H1 (cell line): ENCODE measurements at regions not wholly inside any gene's neighbourhood (a gene's known extent, or its start where the extent isn't known, plus 50 kb on each side); places are given as distances from the start of the nearest gene placed in this dataset.

Experiments
- CTCF ChIA-PET: fragments of 300-600 bp; sonication (Branson Sonifier 250); formaldehyde crosslinking; loops from one replicate; lab custom pipeline; 2021; ENCODE audit not compliant: partially characterized antibody; lab: Charles Lee
- POLR2A ChIA-PET: fragments of 300-600 bp; sonication (Branson Sonifier 250); formaldehyde crosslinking; loops from one replicate; lab custom pipeline; 2021; ENCODE audit warnings: inconsistent platforms; ENCODE audit not compliant: partially characterized antibody; lab: Charles Lee
- DNase-seq, 2 experiments: peaks; one replicate each; pipeline versions ENCODE4 v3.0.0 to v3.0.0-alpha.2; 2010 to 2022; ENCODE audit warnings: low spot score in 2 of 2, low read depth in 1 of 2, mixed read lengths in 1 of 2
- FAIRE-seq: peaks from 2 replicates; lab custom pipeline; 2011; peaks lifted over from hg19 to GRCh38; lab: Jason Lieb, UNC
- H2AFZ ChIP-seq: 2 replicates; pipeline ENCODE4 v1.8.1; 2012; ENCODE audit warnings: low read length, inconsistent platforms
- H2AK5ac ChIP-seq: 2 replicates; pipeline ENCODE4 v1.6.1; 2013; ENCODE audit warnings: low read depth, low read length
- H2BK120ac ChIP-seq: replicated peaks from 2 replicates; pipeline ENCODE3; 2013; ENCODE audit warnings: low read depth, low read length, inconsistent platforms
- H2BK12ac ChIP-seq: 2 replicates; pipeline ENCODE4 v1.6.1; 2013; ENCODE audit warnings: low read depth, low read length
- H2BK15ac ChIP-seq: 2 replicates; pipeline ENCODE4 v1.6.1; 2013; ENCODE audit warnings: low read length
- H2BK20ac ChIP-seq: 2 replicates; pipeline ENCODE4 v1.6.1; 2013; ENCODE audit warnings: low read length
- H2BK5ac ChIP-seq: 2 replicates; pipeline ENCODE4 v1.6.1; 2013; ENCODE audit warnings: low read depth, low read length
- H3K14ac ChIP-seq: 2 replicates; pipeline ENCODE4 v1.6.1; 2013; ENCODE audit warnings: inconsistent platforms; ENCODE audit not compliant: insufficient read length
- H3K18ac ChIP-seq: 2 replicates; pipeline ENCODE4 v1.6.1; 2013; ENCODE audit warnings: low read length; ENCODE audit errors: extremely low read depth
- H3K23ac ChIP-seq: 2 replicates; pipeline ENCODE4 v1.6.1; 2013; ENCODE audit warnings: inconsistent platforms; ENCODE audit not compliant: insufficient read length
- H3K23me2 ChIP-seq: 2 replicates; pipeline ENCODE4 v1.6.1; 2013; ENCODE audit warnings: low read depth, low read length
- H3K27ac ChIP-seq: 2 replicates; pipeline ENCODE4 v1.6.1; 2011; ENCODE audit warnings: low read depth, low read length, inconsistent platforms
- H3K27me3 ChIP-seq, 4 experiments: replicated peaks in 1 of 4; 1 replicate in 1 of 4; 2 replicates in 3 of 4; pipeline versions ENCODE4 v1.6.1 to v1.8.1; 2011 to 2013; ENCODE audit warnings: low read length in 3 of 4, mild to moderate bottlenecking in 3 of 4, inconsistent platforms in 2 of 4, mixed read lengths in 2 of 4, moderate library complexity in 1 of 4; ENCODE audit not compliant: control insufficient read depth in 3 of 4, insufficient read depth in 3 of 4; ENCODE audit errors: extremely low read depth in 1 of 4
- H3K36me3 ChIP-seq, 4 experiments: 2 replicates each; pipeline versions ENCODE4 v1.6.1 to v1.8.1; 2011 to 2013; ENCODE audit warnings: mild to moderate bottlenecking in 4 of 4, low read length in 3 of 4, moderate library complexity in 2 of 4, control low read depth in 1 of 4, inconsistent platforms in 1 of 4; ENCODE audit not compliant: insufficient read depth in 4 of 4, control insufficient read depth in 2 of 4
- H3K4ac ChIP-seq: replicated peaks from 2 replicates; pipeline ENCODE3; 2013; ENCODE audit warnings: low read length, low read depth, mixed read lengths, inconsistent platforms; ENCODE audit not compliant: insufficient read length
- H3K4me1 ChIP-seq, 4 experiments: replicated peaks in 1 of 4; 1 replicate in 1 of 4; 2 replicates in 3 of 4; pipeline versions ENCODE4 v1.6.1 to v1.8.1; 2011 to 2013; ENCODE audit warnings: low read length in 3 of 4, inconsistent platforms in 2 of 4, mixed read lengths in 1 of 4; ENCODE audit not compliant: insufficient read depth in 4 of 4, control insufficient read depth in 3 of 4
- H3K4me2 ChIP-seq, 2 experiments: 2 replicates each; pipeline versions ENCODE4 v1.6.1 to v1.8.1; 2011 to 2013; ENCODE audit warnings: low read depth in 2 of 2, low read length in 2 of 2, control low read depth in 1 of 2, inconsistent platforms in 1 of 2, mild to moderate bottlenecking in 1 of 2; ENCODE audit not compliant: insufficient read depth in 1 of 2
- H3K4me3 ChIP-seq, 4 experiments: fragments of 200-600, 300-600 bp in 1 of 4; sonication (generic), shearing (Covaris generic), sonication (Bioruptor Twin) in 1 of 4; 2 replicates each; pipeline versions ENCODE4 v1.5.1 to v1.8.1; 2011 to 2016; ENCODE audit warnings: low read length in 4 of 4, low read depth in 3 of 4, control low read depth in 2 of 4, inconsistent platforms in 2 of 4, mild to moderate bottlenecking in 2 of 4, mixed read lengths in 1 of 4, moderate library complexity in 1 of 4; ENCODE audit not compliant: insufficient read depth in 2 of 4; ENCODE audit errors: extremely low read depth in 1 of 4
- H3K56ac ChIP-seq: replicated peaks from 2 replicates; pipeline ENCODE3; 2013; ENCODE audit warnings: low read depth, mild to moderate bottlenecking, mixed read lengths, low read length, inconsistent platforms; ENCODE audit not compliant: insufficient read length
- H3K79me1 ChIP-seq: 2 replicates; pipeline ENCODE4 v1.6.1; 2013; ENCODE audit warnings: low read depth, low read length, control low read depth
- H3K79me2 ChIP-seq, 2 experiments: 2 replicates each; pipeline versions ENCODE4 v1.6.1 to v1.8.1; 2012 to 2013; ENCODE audit warnings: low read length in 2 of 2, mild to moderate bottlenecking in 2 of 2, inconsistent platforms in 1 of 2; ENCODE audit not compliant: insufficient read depth in 2 of 2, control insufficient read depth in 1 of 2
- H3K9ac ChIP-seq, 4 experiments: replicated peaks in 1 of 4; 1 replicate in 1 of 4; 2 replicates in 3 of 4; pipeline versions ENCODE4 v1.6.1 to v1.8.1; 2011 to 2013; ENCODE audit warnings: low read depth in 3 of 4, low read length in 3 of 4, control low read depth in 2 of 4, mild to moderate bottlenecking in 2 of 4, moderate library complexity in 2 of 4, inconsistent platforms in 1 of 4; ENCODE audit errors: extremely low read depth in 1 of 4
- H3K9me3 ChIP-seq, 2 experiments: 2 replicates each; pipeline versions ENCODE4 v1.6.1 to v1.8.1; 2012 to 2013; ENCODE audit warnings: mild to moderate bottlenecking in 2 of 2, moderate library complexity in 2 of 2, control low read depth in 1 of 2, inconsistent platforms in 1 of 2, low read depth in 1 of 2, low read length in 1 of 2, mixed read lengths in 1 of 2; ENCODE audit not compliant: insufficient read depth in 2 of 2
- H4K20me1 ChIP-seq, 2 experiments: replicated peaks in 1 of 2; 2 replicates each; pipeline versions ENCODE3 to v1.8.1; 2011 to 2013; ENCODE audit warnings: inconsistent platforms in 2 of 2, low read length in 2 of 2, mild to moderate bottlenecking in 1 of 2; ENCODE audit not compliant: insufficient read depth in 2 of 2, control insufficient read depth in 1 of 2
- H4K5ac ChIP-seq: 2 replicates; pipeline ENCODE4 v1.6.1; 2013; ENCODE audit warnings: low read length, low read depth, mixed read lengths, inconsistent platforms; ENCODE audit not compliant: insufficient read length
- H4K8ac ChIP-seq: 2 replicates; pipeline ENCODE4 v1.8.0; 2013; ENCODE audit warnings: mild to moderate bottlenecking, moderate library complexity, low read length, inconsistent platforms; ENCODE audit not compliant: insufficient read depth; ENCODE audit errors: extremely low read depth
- H4K91ac ChIP-seq: replicated peaks from 2 replicates; pipeline ENCODE3; 2013; ENCODE audit warnings: low read length, mixed read lengths, inconsistent platforms; ENCODE audit not compliant: insufficient read length
- CBX8 ChIP-seq: fragments of 300-800, 300-1000 bp; sonication (generic); IDR thresholded peaks from 2 replicates; pipeline ENCODE4 v1.7.1; 2016; ENCODE audit warnings: low read depth, low read length, borderline replicate concordance
- EGR1 ChIP-seq: IDR thresholded peaks from 2 replicates; pipeline ENCODE4 v1.6.1; 2011; ENCODE audit warnings: low read depth, low read length, borderline replicate concordance
- EZH2 ChIP-seq: fragments of 200-600 bp; sonication (generic); IDR thresholded peaks from 2 replicates; pipeline ENCODE4 v1.7.1; 2012; ENCODE audit warnings: low read depth, mild to moderate bottlenecking, moderate library complexity, low read length, inconsistent platforms; ENCODE audit not compliant: severe bottlenecking
- GTF2F1 ChIP-seq: IDR thresholded peaks from 2 replicates; pipeline ENCODE4 v1.6.1; 2012; ENCODE audit warnings: low read depth, low read length, improper control_type of control experiment, borderline replicate concordance
- JUND ChIP-seq: IDR thresholded peaks from 2 replicates; pipeline ENCODE4 v1.6.1; 2011; ENCODE audit warnings: mild to moderate bottlenecking, improper control_type of control experiment, low read length
- PHF8 ChIP-seq: fragments of 200-600 bp; sonication (generic); conservative IDR thresholded peaks from 2 replicates; pipeline ENCODE4 v1.7.1; 2012; ENCODE audit warnings: low read depth, mild to moderate bottlenecking, inconsistent platforms, low read length, moderate library complexity
- POLR2A ChIP-seq, 2 experiments: IDR thresholded peaks; 1 replicate in 1 of 2; 2 replicates in 1 of 2; pipeline ENCODE4 v1.6.1; 2011; ENCODE audit warnings: low read depth in 2 of 2, low read length in 2 of 2, mild to moderate bottlenecking in 2 of 2; ENCODE audit errors: control extremely low read depth in 1 of 2
- POU5F1 ChIP-seq: IDR thresholded peaks from 2 replicates; pipeline ENCODE4 v1.6.1; 2011; ENCODE audit warnings: low read depth, mild to moderate bottlenecking, low read length, moderate library complexity
- RBBP5 ChIP-seq: IDR thresholded peaks from 2 replicates; pipeline ENCODE4 v1.7.1; 2012; ENCODE audit warnings: low read depth, mild to moderate bottlenecking, inconsistent platforms, low read length, moderate library complexity, borderline replicate concordance
- RNF2 ChIP-seq: fragments of 200-900, 300-1000 bp; sonication (generic); IDR thresholded peaks from 2 replicates; pipeline ENCODE4 v1.7.1; 2016; ENCODE audit warnings: borderline replicate concordance, low read depth, mild to moderate bottlenecking, antibody characterized with exemption, low read length; ENCODE audit not compliant: poor library complexity, severe bottlenecking; ENCODE audit errors: missing control alignments
- SAP30 ChIP-seq: fragments of 300-600 bp; sonication (generic); IDR thresholded peaks from 2 replicates; pipeline ENCODE4 v1.7.1; 2012; ENCODE audit warnings: low read length, moderate library complexity, mild to moderate bottlenecking, inconsistent platforms; ENCODE audit not compliant: insufficient read depth, insufficient replicate concordance
- TEAD4 ChIP-seq: IDR thresholded peaks from 2 replicates; pipeline ENCODE4 v1.6.1; 2012; ENCODE audit warnings: low read depth, low read length, inconsistent platforms, mixed read lengths
- WGBS, 2 experiments: shearing (Covaris generic) in 1 of 2; methylation state at CpG; one replicate each; pipeline versions ENCODE4 v1.1.6 to v1.1.7; 2013 to 2015; ENCODE audit warnings: low lambda C conversion rate in 2 of 2, mixed read lengths in 2 of 2, inconsistent platforms in 1 of 2, low coverage in 1 of 2, missing lambda C conversion rate in 1 of 2; ENCODE audit not compliant: insufficient replicate concordance in 2 of 2, insufficient coverage in 1 of 2, insufficient read length in 1 of 2; ENCODE audit errors: extremely low coverage in 1 of 2, missing lambda C conversion rate in 1 of 2; 5-methylcytosine and 5-hydroxymethylcytosine counted together
- TF ChIP-seq, protein P1 (sequence below): IDR thresholded peaks from 2 replicates; pipeline ENCODE4 v1.6.1; 2012; ENCODE audit warnings: inconsistent platforms
- TF ChIP-seq, protein P2 (sequence below): IDR thresholded peaks from 2 replicates; pipeline ENCODE4 v1.6.1; 2012; ENCODE audit warnings: inconsistent platforms

DNA sequence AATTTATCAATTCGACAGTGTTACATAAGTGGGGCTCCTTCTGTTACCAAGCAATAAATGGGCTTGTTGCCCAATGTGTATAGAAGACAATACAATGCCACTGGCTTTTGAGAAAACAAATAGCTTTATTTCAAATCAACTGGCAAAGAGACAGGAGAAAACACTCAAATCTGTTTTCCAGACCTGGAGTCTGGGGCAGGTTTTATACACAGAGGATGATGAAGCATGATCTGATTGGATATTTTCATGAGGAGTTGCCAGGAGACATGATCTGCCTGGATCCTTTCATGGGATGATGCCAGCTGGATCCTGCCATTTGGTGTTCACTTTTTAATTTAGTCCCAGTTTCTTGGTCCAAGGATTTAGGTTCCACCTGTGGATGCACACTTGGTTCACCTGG, 287.9 kb downstream of the CXXC4 start:
- no peak overlapping the region for H3K18ac ChIP-seq
- no peaks in the 10 kb centered on the region for H3K36me3 ChIP-seq
- H2BK5ac ChIP-seq = no peak overlapping the region
- no peaks in the 10 kb centered on the region for H3K79me2 ChIP-seq
- CTCF ChIA-PET = no interaction called here
- H2AK5ac ChIP-seq = no peak overlapping the region
- no peak overlapping the region for H3K56ac ChIP-seq
- H3K79me1 ChIP-seq = no peaks in the 10 kb centered on the region
- no peak for FAIRE-seq
- H4K20me1 ChIP-seq = no peaks in the 10 kb centered on the region
- H2BK20ac ChIP-seq = no peak overlapping the region
- no peak for DNase-seq
- no peaks in the 10 kb centered on the region for H3K4me1 ChIP-seq
- H3K4me2 ChIP-seq = no peak overlapping the region
- no peak overlapping the region for H4K8ac ChIP-seq
- H2BK120ac ChIP-seq = no peak overlapping the region
- H3K9me3 ChIP-seq = no peaks in the 10 kb centered on the region
- no peak overlapping the region for H3K27ac ChIP-seq
- H2AFZ ChIP-seq = no peak overlapping the region
- POLR2A ChIA-PET = no interaction called here
- no peak overlapping the region for H4K91ac ChIP-seq
- no peak overlapping the region for H3K4me3 ChIP-seq
- no peak overlapping the region for H2BK15ac ChIP-seq
- no peak overlapping the region for H2BK12ac ChIP-seq
- no peak overlapping the region for H3K9ac ChIP-seq
- H3K14ac ChIP-seq = no peak overlapping the region
- no peak overlapping the region for H3K4ac ChIP-seq
- no peaks in the 10 kb centered on the region for H3K23me2 ChIP-seq
- no peaks in the 10 kb centered on the region for H3K27me3 ChIP-seq
- 87% methylated on average over 1 of the region's 1 CpG; no CpG with 5 or more reads in 1 of the 2 experiments for WGBS, 2 experiments
- no peak overlapping the region for H4K5ac ChIP-seq
- no peak overlapping the region for H3K23ac ChIP-seq
- TF ChIP-seq RNF2 = no peak
- TF ChIP-seq, protein P1, sequence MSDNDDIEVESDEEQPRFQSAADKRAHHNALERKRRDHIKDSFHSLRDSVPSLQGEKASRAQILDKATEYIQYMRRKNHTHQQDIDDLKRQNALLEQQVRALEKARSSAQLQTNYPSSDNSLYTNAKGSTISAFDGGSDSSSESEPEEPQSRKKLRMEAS = no peak
- no peak for TF ChIP-seq POLR2A (IDR thresholded peaks at IDR 0.05; ENCODE audit: control extremely low read depth in 1 of 2, low read depth in 2 of 2, low read length in 2 of 2)
- TF ChIP-seq, protein P2, sequence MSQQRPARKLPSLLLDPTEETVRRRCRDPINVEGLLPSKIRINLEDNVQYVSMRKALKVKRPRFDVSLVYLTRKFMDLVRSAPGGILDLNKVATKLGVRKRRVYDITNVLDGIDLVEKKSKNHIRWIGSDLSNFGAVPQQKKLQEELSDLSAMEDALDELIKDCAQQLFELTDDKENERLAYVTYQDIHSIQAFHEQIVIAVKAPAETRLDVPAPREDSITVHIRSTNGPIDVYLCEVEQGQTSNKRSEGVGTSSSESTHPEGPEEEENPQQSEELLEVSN = no peak
- TF ChIP-seq CBX8 = no peak
- no peak for TF ChIP-seq JUND
- no peak for TF ChIP-seq EGR1
- no peak for TF ChIP-seq POU5F1
- TF ChIP-seq RBBP5 = no peak
- no peak for TF ChIP-seq EZH2
- TF ChIP-seq GTF2F1 = no peak
- no peak for TF ChIP-seq PHF8
- no peak for TF ChIP-seq SAP30
- TF ChIP-seq TEAD4 = no peak
